Caco-2 (cell line): ENCODE measurements at regions not wholly inside any gene's neighbourhood (a gene's known extent, or its start where the extent isn't known, plus 50 kb on each side); places are given as distances from the start of the nearest gene placed in this dataset.

Experiments used
- BruUV-seq: library from RNA; stranded (reverse); fragments of 400-500 nt; replicated peaks from 2 replicates; lab custom pipeline; 2021; lab: Mats Ljungman, UMichigan
- CTCF ChIA-PET: fragments of 300-600 bp; sonication (Branson Sonifier 250); formaldehyde crosslinking; loops from one replicate; lab custom pipeline; 2022; ENCODE audit warnings: antibody characterized with exemption; lab: Charles Lee
- POLR2A ChIA-PET: fragments of 300-600 bp; sonication (Branson Sonifier 250); formaldehyde crosslinking; loops from one replicate; lab custom pipeline; 2022; ENCODE audit warnings: antibody characterized with exemption; lab: Charles Lee
- DNase-seq, 2 experiments: peaks; one replicate each; pipeline versions ENCODE4 v3.0.0 to v3.0.0-alpha.2; 2020 to 2022
- H3K27me3 ChIP-seq: replicated peaks from 2 replicates; pipeline ENCODE4 v1.6.0; 2011; ENCODE audit warnings: low read length; ENCODE audit not compliant: control insufficient read depth, insufficient read depth
- H3K36me3 ChIP-seq: 2 replicates; pipeline ENCODE4 v1.5.1; 2011; ENCODE audit warnings: low read length; ENCODE audit not compliant: control insufficient read depth, insufficient read depth
- H3K4me1 ChIP-seq: fragments of 250-450 bp; sonication (Bioruptor Pico); 2 replicates; pipeline ENCODE4 v1.5.1; 2020; ENCODE audit warnings: mild to moderate bottlenecking
- H3K4me3 ChIP-seq: 2 replicates; pipeline ENCODE4 v1.5.1; 2011; ENCODE audit warnings: low read depth, mild to moderate bottlenecking, control low read depth, low read length
- H3K9me3 ChIP-seq: fragments of 250-450 bp; sonication (Bioruptor Pico); 2 replicates; pipeline ENCODE4 v1.5.1; 2020; ENCODE audit warnings: mild to moderate bottlenecking, moderate library complexity
- H3K27ac Mint-ChIP-seq: one replicate; pipeline ENCODE4 v1.8.0; 2022; ENCODE audit warnings: mixed read lengths; ENCODE audit not compliant: unreplicated experiment
- H3K27me3 Mint-ChIP-seq: one replicate; pipeline ENCODE4 v1.8.0; 2022; ENCODE audit warnings: mixed read lengths; ENCODE audit not compliant: insufficient read depth, unreplicated experiment
- H3K36me3 Mint-ChIP-seq: one replicate; pipeline ENCODE4 v1.8.0; 2022; ENCODE audit warnings: mild to moderate bottlenecking, mixed read lengths; ENCODE audit not compliant: insufficient read depth, unreplicated experiment
- H3K4me1 Mint-ChIP-seq: one replicate; pipeline ENCODE4 v1.8.0; 2022; ENCODE audit warnings: low read depth, mixed read lengths; ENCODE audit not compliant: unreplicated experiment
- H3K4me3 Mint-ChIP-seq: one replicate; pipeline ENCODE4 v1.8.0; 2022; ENCODE audit warnings: mild to moderate bottlenecking, moderate library complexity, mixed read lengths; ENCODE audit not compliant: unreplicated experiment
- H3K9me3 Mint-ChIP-seq: one replicate; pipeline ENCODE4 v1.8.0; 2022; ENCODE audit warnings: mixed read lengths; ENCODE audit not compliant: unreplicated experiment
- CTCF ChIP-seq, 2 experiments: fragments of 200-600 bp in 1 of 2; IDR thresholded peaks; 1 replicate in 1 of 2; 2 replicates in 1 of 2; pipeline versions ENCODE4 v1.5.1 to v1.8.0; 2011 to 2022; ENCODE audit warnings: antibody characterized with exemption in 1 of 2, control low read depth in 1 of 2, inconsistent platforms in 1 of 2, low read depth in 1 of 2, low read length in 1 of 2, mild to moderate bottlenecking in 1 of 2, moderate library complexity in 1 of 2; ENCODE audit not compliant: insufficient read depth in 1 of 2, severe bottlenecking in 1 of 2, unreplicated experiment in 1 of 2
- intact Hi-C: fragments of 100-400 bp; cut with micrococcal nuclease; formaldehyde crosslinking; loops from one replicate; pipeline ENCODE4 v1.10.0; 2022; ENCODE audit not compliant: unreplicated experiment

- CTCF ChIA-PET = no interaction called here
- no peak overlapping the region for H3K27ac Mint-ChIP-seq
- H3K27me3 Mint-ChIP-seq = no peaks in the 10 kb centered on the region
- H3K36me3 ChIP-seq = no peaks in the 10 kb centered on the region
- no peak overlapping the region for H3K4me3 ChIP-seq
- no peak for TF ChIP-seq CTCF (IDR thresholded peaks at IDR 0.05; ENCODE audit: insufficient read depth in 1 of 2, low read depth in 1 of 2, low read length in 1 of 2, severe bottlenecking in 1 of 2, unreplicated experiment in 1 of 2)
- no peaks in the 10 kb centered on the region for H3K4me1 Mint-ChIP-seq
- no TSS peak for BruUV-seq
- peaks cover 12% of the 10 kb centered on the region for H3K9me3 ChIP-seq
- intact Hi-C loops = no loop called here
- H3K4me1 ChIP-seq = no peaks in the 10 kb centered on the region
- no peak for DNase-seq
- POLR2A ChIA-PET = no interaction called here
- no peaks in the 10 kb centered on the region for H3K27me3 ChIP-seq
- peaks cover 22% of the 10 kb centered on the region for H3K9me3 Mint-ChIP-seq
- H3K4me3 Mint-ChIP-seq = no peak overlapping the region
- no peaks in the 10 kb centered on the region for H3K36me3 Mint-ChIP-seq
These were observed 352.3 kb upstream of the B3GAT1 start for GRCh38 chr11:134764367-134764766.

- no peaks in the 10 kb centered on the region for H3K4me1 Mint-ChIP-seq
These were observed 351.0 kb upstream of the B3GAT1 start for GRCh38 chr11:134763030-134763388.

GRCh38 chr11:134762248-134763029, 350.4 kb upstream of the B3GAT1 start:
- Mint-ChIP-seq H3K4me3 (no peak overlapping the region), H3K36me3 (no peaks in the 10 kb centered on the region), H3K27ac (no peak overlapping the region), H3K27me3 (no peaks in the 10 kb centered on the region), H3K4me1 (no peaks in the 10 kb centered on the region), H3K9me3 (peaks cover 9% of the 10 kb centered on the region)
- TF ChIP-seq CTCF (IDR thresholded peaks at IDR 0.05; ENCODE audit: insufficient read depth in 1 of 2, low read depth in 1 of 2, low read length in 1 of 2, severe bottlenecking in 1 of 2, unreplicated experiment in 1 of 2) = no peak
- Histone ChIP-seq H3K36me3 (no peaks in the 10 kb centered on the region), H3K4me1 (no peaks in the 10 kb centered on the region), H3K4me3 (no peak overlapping the region), H3K27me3 (no peaks in the 10 kb centered on the region), H3K9me3 (no peaks in the 10 kb centered on the region)
- no TSS peak for BruUV-seq
- DNase-seq = no peak
- POLR2A ChIA-PET = no interaction called here
- CTCF ChIA-PET = no interaction called here
- intact Hi-C loops = no loop called here

More at GRCh38 chr11:134763030-134763388, 351.0 kb upstream of the B3GAT1 start:
- Mint-ChIP-seq H3K36me3 (no peaks in the 10 kb centered on the region), H3K27ac (no peak overlapping the region), H3K9me3 (peaks cover 9% of the 10 kb centered on the region), H3K27me3 (no peaks in the 10 kb centered on the region), H3K4me3 (no peak overlapping the region)
- DNase-seq = no peak
- TF ChIP-seq CTCF (IDR thresholded peaks at IDR 0.05; ENCODE audit: insufficient read depth in 1 of 2, low read depth in 1 of 2, low read length in 1 of 2, severe bottlenecking in 1 of 2, unreplicated experiment in 1 of 2) = no peak
- H3K27me3 ChIP-seq = no peaks in the 10 kb centered on the region
- H3K4me1 ChIP-seq = no peaks in the 10 kb centered on the region
- H3K4me3 ChIP-seq = no peak overlapping the region
- ChIA-PET CTCF (no interaction called here), POLR2A (no interaction called here)
- no peaks in the 10 kb centered on the region for H3K36me3 ChIP-seq
- H3K9me3 ChIP-seq = no peaks in the 10 kb centered on the region; the same call in 1 of the 2 replicates
- intact Hi-C loops = no loop called here
- no TSS peak for BruUV-seq
